RWPE1 (cell line): ENCODE measurements at regions not wholly inside any gene's neighbourhood (a gene's known extent, or its start where the extent isn't known, plus 50 kb on each side); places are given as distances from the start of the nearest gene placed in this dataset.

ENCODE experiments used
- CTCF ChIA-PET: fragments of 350-600 bp; sonication (Branson Sonifier 250); formaldehyde crosslinking; extraction: SDS; loops from one replicate; lab custom pipeline; 2021; lab: Yijun Ruan, JAX
- POLR2A ChIA-PET: fragments of 400-600 bp; formaldehyde crosslinking; extraction: SDS; loops from one replicate; lab custom pipeline; 2020; ENCODE audit warnings: antibody characterized with exemption; ENCODE audit not compliant: low non-redundant PET; lab: Yijun Ruan, JAX
- DNase-seq: peaks from one replicate; pipeline ENCODE4 v3.0.0; 2012; ENCODE audit warnings: low spot score
- H3K27ac ChIP-seq: fragments of 450-650 bp; 2 replicates; pipeline ENCODE4 v1.5.1; 2017
- CTCF ChIP-seq: fragments of 450-650 bp; conservative IDR thresholded peaks from 2 replicates; pipeline ENCODE4 v1.5.1; 2017; ENCODE audit warnings: low read depth, mild to moderate bottlenecking

GRCh38 chr3:78268087-78268486 is 1228.2 kb downstream of the ROBO2 start:
- CTCF ChIA-PET: no interaction called here
- POLR2A ChIA-PET: no interaction called here
- no peak overlapping the region for H3K27ac ChIP-seq
- DNase-seq: no peak
- TF ChIP-seq CTCF: no peak

GRCh38 chr3:78268716-78269668 is 1229.1 kb downstream of the ROBO2 start:
- CTCF ChIA-PET: no interaction called here
- no peak for DNase-seq
- no peak overlapping the region for H3K27ac ChIP-seq
- POLR2A ChIA-PET: no interaction called here
- TF ChIP-seq CTCF: no peak

GRCh38 chr3:78273326-78273725 is 1233.4 kb downstream of the ROBO2 start:
- no peak for DNase-seq
- H3K27ac ChIP-seq: no peak overlapping the region
- ChIA-PET CTCF (no interaction called here), POLR2A (no interaction called here)
- no peak for TF ChIP-seq CTCF

GRCh38 chr3:78274475-78275065 is 1234.7 kb downstream of the ROBO2 start:
- DNase-seq: no peak
- TF ChIP-seq CTCF: no peak
- ChIA-PET POLR2A (no interaction called here), CTCF (no interaction called here)
- H3K27ac ChIP-seq: no peak overlapping the region

GRCh38 chr3:78275420-78275852 is 1235.5 kb downstream of the ROBO2 start:
- no peak for TF ChIP-seq CTCF
- CTCF ChIA-PET: no interaction called here
- no peak for DNase-seq
- H3K27ac ChIP-seq: no peak overlapping the region
- POLR2A ChIA-PET: no interaction called here

GRCh38 chr3:78277220-78277619 is 1237.3 kb downstream of the ROBO2 start:
- DNase-seq: no peak
- no peak overlapping the region for H3K27ac ChIP-seq

More at GRCh38 chr3:78277220-78277619, 1237.3 kb downstream of the ROBO2 start:
- POLR2A ChIA-PET: no interaction called here
- no peak for TF ChIP-seq CTCF
- CTCF ChIA-PET: interaction anchor here (0.7 kb wide), 1 partner anchor 57 kb away, joined by 4 read pairs; no protein-coding TSS in a partner anchor
